RWPE1 (cell line): ENCODE measurements at regions not wholly inside any gene's neighbourhood (a gene's known extent, or its start where the extent isn't known, plus 50 kb on each side); places are given as distances from the start of the nearest gene placed in this dataset.

Experiments used
- CTCF ChIA-PET: fragments of 350-600 bp; sonication (Branson Sonifier 250); formaldehyde crosslinking; extraction: SDS; loops from one replicate; lab custom pipeline; 2021; lab: Yijun Ruan, JAX
- POLR2A ChIA-PET: fragments of 400-600 bp; formaldehyde crosslinking; extraction: SDS; loops from one replicate; lab custom pipeline; 2020; ENCODE audit warnings: antibody characterized with exemption; ENCODE audit not compliant: low non-redundant PET; lab: Yijun Ruan, JAX
- DNase-seq: peaks from one replicate; pipeline ENCODE4 v3.0.0; 2012; ENCODE audit warnings: low spot score
- H3K27ac ChIP-seq: fragments of 450-650 bp; 2 replicates; pipeline ENCODE4 v1.5.1; 2017
- TF ChIP-seq, protein P1 (sequence below): fragments of 450-650 bp; conservative IDR thresholded peaks from 2 replicates; pipeline ENCODE4 v1.5.1; 2017; ENCODE audit warnings: low read depth, mild to moderate bottlenecking

DNA sequence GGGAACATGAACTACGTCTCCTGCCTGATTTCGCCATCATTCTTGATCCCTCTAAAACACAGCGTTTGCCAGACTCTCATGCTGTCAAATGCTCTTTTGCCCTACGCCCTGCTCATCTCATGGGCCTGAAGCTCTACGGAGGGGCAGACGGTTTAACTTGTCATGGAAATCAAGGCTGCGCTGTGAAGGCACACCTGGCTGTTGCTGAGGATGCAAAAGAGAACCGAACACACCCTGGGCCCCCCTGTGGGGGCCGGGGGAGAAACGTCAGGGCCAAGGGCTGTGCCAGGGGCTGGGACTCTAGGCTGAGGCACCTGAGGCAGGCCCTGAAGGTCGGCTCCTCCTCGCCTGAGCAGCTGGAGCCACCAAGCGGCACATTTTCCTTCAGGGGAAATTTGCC is 957.2 kb downstream of the BRD1 start:
- no peak overlapping the region for H3K27ac ChIP-seq
- DNase-seq, result no peak
- CTCF ChIA-PET, result no interaction called here
- POLR2A ChIA-PET, result no interaction called here
- TF ChIP-seq, protein P1, sequence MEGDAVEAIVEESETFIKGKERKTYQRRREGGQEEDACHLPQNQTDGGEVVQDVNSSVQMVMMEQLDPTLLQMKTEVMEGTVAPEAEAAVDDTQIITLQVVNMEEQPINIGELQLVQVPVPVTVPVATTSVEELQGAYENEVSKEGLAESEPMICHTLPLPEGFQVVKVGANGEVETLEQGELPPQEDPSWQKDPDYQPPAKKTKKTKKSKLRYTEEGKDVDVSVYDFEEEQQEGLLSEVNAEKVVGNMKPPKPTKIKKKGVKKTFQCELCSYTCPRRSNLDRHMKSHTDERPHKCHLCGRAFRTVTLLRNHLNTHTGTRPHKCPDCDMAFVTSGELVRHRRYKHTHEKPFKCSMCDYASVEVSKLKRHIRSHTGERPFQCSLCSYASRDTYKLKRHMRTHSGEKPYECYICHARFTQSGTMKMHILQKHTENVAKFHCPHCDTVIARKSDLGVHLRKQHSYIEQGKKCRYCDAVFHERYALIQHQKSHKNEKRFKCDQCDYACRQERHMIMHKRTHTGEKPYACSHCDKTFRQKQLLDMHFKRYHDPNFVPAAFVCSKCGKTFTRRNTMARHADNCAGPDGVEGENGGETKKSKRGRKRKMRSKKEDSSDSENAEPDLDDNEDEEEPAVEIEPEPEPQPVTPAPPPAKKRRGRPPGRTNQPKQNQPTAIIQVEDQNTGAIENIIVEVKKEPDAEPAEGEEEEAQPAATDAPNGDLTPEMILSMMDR, result no peak

DNA sequence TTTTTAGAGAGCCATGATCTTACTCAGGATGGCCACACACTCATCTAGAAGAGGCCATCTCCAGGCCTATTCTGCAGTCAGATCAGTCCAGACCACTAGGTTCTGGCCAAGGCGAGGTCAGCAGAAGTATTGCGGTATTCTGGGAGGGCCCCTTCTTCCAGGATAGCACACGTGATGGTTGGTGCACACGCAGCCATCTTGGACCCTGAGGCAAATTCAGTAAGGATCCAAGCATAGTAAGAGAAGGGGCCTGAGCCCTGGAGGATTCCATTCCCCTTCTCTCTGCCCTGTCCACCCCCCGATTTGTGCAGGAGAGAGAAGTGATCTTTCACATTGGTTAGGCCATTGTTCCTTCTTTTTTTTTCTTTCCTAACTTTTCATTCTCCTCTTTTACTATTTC is 957.9 kb downstream of the BRD1 start:
- CTCF ChIA-PET, result no interaction called here

DNA sequence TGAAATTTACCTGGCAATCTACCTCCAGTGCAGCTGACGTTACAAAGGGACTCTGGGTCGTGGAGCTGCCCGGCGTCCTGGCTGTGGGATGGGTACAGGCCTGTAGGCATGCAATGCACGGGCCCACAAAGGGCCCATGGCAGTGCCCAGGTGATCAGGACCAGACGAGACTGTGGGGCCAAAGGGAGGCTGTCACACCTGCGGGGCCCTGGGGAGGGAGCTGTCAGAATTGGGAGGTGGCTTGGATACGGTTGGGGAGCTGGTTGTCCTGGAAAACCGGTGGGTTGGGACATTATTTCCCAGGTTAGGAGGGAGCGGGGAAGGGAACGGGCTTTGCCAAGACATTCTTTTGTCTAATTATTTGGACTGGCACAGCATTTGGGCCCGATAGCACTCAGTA is 958.5 kb downstream of the BRD1 start:
- POLR2A ChIA-PET, result no interaction called here
- H3K27ac ChIP-seq, result no peak overlapping the region
- no peak for DNase-seq
- CTCF ChIA-PET, result no interaction called here
- TF ChIP-seq, protein P1, result no peak

More for the DNA sequence above, 957.9 kb downstream of the BRD1 start:
- no peak for DNase-seq
- H3K27ac ChIP-seq, result no peak overlapping the region
- TF ChIP-seq, protein P1, result no peak
- POLR2A ChIA-PET, result no interaction called here

DNA sequence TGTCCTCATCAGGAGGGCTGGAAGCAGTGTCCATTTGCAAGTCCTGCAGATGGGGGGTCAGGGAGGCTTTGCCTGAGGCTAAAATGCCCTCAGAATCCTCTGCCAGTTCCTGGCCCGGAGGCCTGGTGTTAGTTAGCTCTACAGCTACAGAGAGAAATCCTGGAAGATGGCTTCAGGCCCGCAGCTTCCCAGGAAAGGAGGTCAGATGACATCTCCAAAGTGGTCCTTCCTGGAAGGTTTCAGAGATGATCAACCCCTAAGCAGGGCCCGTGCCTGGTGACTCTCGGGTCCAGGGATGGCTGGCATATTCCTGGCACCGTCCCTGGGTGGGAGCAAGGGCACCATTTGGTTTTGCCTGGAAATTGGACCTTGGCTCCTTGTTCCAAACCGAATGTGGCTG is 959.1 kb downstream of the BRD1 start:
- H3K27ac ChIP-seq, result no peak overlapping the region
- DNase-seq, result no peak
- TF ChIP-seq, protein P1, result no peak
- ChIA-PET POLR2A (no interaction called here), CTCF (no interaction called here)

DNA sequence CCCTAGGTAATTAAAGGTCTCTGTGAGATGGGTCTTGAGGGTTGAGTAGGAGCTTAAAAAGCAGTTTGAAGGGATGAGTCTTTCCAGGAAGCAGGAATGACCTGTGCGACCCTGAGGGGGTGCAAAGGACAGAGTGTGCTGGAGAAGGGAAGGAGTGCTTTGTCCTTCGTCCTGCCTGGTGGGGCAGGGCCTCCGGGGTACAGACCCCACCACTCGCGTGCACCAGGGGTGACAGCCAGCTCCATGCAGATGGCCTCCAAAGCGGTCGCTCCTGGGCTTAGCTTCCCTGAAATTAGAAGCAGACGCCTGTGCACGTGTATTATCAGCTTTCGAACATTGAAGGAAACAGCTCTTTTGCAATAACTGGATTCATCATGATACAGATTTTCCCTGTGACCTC is 959.8 kb downstream of the BRD1 start:
- ChIA-PET POLR2A (no interaction called here), CTCF (no interaction called here)
- TF ChIP-seq, protein P1, result no peak
- H3K27ac ChIP-seq, result no peak overlapping the region
- DNase-seq, result no peak

DNA sequence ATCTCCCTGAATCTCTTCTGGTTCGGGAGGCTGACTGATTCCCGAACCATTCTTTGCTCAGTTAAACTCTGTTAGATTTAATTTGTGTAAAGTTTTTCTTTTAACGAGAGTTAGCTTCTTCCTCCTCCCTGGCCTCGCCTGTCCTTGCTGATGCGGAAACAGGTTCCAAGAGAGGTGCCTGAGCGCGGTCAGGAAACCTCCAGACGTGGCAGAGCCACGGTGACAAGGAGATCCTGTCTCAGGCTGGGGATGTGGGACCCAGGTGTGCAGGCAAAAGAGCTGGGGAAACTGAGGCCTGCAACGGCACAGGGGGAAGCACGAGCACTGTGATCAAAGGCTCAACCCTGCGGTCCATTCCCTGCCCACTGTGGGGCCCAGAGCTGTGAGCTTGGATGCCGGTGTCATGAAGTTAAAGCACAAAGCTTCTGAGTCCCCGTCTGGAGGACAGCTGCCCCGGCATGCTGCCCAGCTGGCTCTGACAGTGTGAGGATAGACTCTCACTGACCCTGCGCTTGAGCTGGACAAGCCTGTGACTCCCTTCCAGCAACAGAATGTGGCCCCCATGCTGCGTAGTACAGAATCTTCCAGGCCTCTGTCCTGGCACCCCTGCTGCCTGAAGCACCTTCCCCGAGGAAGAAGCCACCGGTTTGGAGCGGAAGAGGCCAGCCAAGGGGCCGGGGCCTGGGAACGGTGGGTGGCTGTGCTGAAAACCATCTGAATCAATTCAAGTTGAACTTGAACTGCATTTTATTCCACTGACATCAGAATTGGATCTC is 960.6 kb downstream of the BRD1 start:
- POLR2A ChIA-PET, result no interaction called here
- CTCF ChIA-PET, result no interaction called here
- H3K27ac ChIP-seq, result no peak overlapping the region

More for the DNA sequence above, 960.6 kb downstream of the BRD1 start:
- TF ChIP-seq, protein P1, result no peak
- no peak for DNase-seq
